Astrocyte of the cerebellum (primary cell): ENCODE measurements at regions not wholly inside any gene's neighbourhood (a gene's known extent, or its start where the extent isn't known, plus 50 kb on each side); places are given as distances from the start of the nearest gene placed in this dataset.
"Not testable (repeated sequence)": the region's sequence is repeated elsewhere in the genome, so short reads cannot be mapped to it uniquely, and the experiment has no call there.

Experiments
- DNase-seq: peaks from one replicate; pipeline ENCODE4 v3.0.0-alpha.2; 2011; ENCODE audit warnings: low read depth
- H3K4me3 ChIP-seq: 2 replicates; pipeline ENCODE4 v1.5.1; 2011; ENCODE audit warnings: mild to moderate bottlenecking, low read depth, low read length, moderate library complexity
- CTCF ChIP-seq: IDR thresholded peaks from 2 replicates; pipeline ENCODE4 v1.5.1; 2012; ENCODE audit warnings: low read length, low read depth, moderate library complexity, mild to moderate bottlenecking; ENCODE audit errors: missing control alignments
- in situ Hi-C: cut with HindIII; loops from 2 replicates; pipeline ENCODE4 v1.10.0; 2017; ENCODE audit warnings: low sequenced_read_pairs

DNA sequence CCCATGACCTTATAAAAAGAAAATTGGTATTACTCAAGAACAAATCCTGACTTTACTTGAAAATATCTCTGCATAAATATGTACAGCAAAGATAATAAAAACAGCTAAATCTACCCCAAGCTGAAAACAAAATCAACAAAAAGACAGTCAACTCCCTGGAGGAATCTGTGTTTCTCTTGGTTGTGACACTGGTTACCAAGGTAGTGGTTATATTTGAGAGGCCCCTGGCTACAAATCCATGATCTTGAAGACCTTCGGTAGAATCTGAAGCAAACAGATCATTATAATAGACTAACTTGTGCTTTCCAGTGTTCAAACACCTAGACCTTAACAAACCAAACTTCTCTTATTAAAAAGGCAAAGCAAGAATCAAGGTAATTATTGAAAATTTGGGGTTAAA lies 123.9 kb upstream of the SGCE start:
- DNase-seq, result no peak
- no peak overlapping the region for H3K4me3 ChIP-seq
- no peak for TF ChIP-seq CTCF
- in situ Hi-C loops, result no loop called here

DNA sequence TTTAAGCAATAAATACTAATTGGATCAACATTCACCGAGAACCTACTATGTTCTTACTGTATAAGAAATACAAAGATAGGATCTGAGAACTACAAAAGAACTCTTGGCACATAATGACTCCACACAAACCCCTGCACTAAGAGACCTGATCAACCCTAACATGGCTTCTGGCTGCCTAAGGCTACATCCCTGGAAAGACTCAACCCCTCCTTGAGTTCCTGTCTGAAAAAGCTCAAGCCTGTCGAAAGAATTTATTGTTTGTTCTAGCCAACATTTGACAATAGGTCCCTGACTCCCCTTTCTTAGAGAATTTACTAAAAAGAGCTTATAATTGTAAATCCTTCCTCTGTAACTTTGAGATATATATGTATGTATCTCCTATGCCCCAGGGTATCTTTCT lies 125.3 kb upstream of the SGCE start:
- no peak overlapping the region for H3K4me3 ChIP-seq
- in situ Hi-C loops, result no loop called here
- TF ChIP-seq CTCF, result no peak
- DNase-seq, result no peak

GRCh38 chr7:94782777-94783176 lies 124.6 kb upstream of the PPP1R9A start:
- in situ Hi-C loops, result no loop called here
- DNase-seq, result no peak
- H3K4me3 ChIP-seq, result no peak overlapping the region
- no peak for TF ChIP-seq CTCF

- in situ Hi-C loops, result no loop called here
These were observed 120.1 kb upstream of the PPP1R9A start for GRCh38 chr7:94787285-94787684.

DNA sequence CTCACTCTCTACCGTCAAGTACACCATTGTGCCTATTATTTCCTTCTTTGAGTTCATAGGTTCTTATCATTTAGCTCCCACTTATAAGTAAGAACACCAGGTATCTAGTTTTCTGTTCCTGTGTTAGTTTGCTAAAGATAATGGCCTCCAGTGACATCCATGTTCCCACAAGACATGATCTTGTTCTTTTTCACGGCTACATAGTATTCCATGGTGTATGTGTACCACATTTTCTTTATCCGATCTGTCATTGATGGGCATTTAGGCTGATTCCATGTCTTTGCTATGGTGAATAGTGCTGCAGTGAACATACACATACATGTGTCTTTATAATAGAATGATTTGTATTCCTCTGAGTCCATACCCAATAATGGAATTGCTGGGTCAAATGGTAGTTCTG lies 119.0 kb upstream of the PPP1R9A start:
- DNase-seq, H3K4me3 ChIP-seq, in situ Hi-C loops: not testable (repeated sequence)

More at GRCh38 chr7:94787285-94787684, 120.1 kb upstream of the PPP1R9A start:
- no peak for DNase-seq
- no peak for TF ChIP-seq CTCF
- H3K4me3 ChIP-seq, result no peak overlapping the region

DNA sequence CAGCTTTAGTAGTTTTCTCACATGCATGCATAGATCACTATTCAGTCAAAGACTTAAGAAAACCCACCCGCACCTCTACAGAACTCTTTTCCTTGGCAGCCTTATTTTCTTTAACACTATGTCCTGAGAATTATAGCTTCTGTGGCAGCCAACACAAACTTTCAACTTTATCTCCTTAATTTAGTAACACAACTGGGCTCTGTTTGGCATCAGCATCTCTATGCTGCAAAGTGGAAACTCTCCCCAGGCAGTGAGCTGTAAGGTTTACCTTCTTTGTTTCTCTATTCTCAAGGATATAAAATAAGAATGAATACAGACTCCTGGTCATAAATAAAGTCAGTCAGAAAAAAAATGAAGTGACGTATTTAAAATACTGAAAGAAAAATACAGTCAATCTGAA lies 115.2 kb upstream of the PPP1R9A start:
- TF ChIP-seq CTCF, result no peak
- no peak overlapping the region for H3K4me3 ChIP-seq
- in situ Hi-C loops, result no loop called here
- no peak for DNase-seq

DNA sequence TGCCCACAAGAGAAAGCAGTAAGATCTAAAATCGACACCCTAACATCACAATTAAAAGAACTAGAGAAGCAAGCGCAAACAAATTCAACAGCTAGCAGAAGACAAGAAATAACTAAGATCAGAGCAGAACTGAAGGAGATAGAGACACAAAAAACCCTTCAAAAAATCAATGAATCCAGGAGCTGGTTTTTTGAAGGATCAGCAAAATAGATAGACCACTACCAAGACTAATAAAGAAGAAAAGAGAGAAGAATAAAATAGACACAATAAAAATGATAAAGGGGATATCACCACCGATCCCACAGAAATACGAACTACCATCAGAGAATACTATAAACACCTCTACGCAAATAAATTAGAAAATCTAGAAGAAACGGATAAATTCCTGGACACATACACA lies 110.0 kb upstream of the PPP1R9A start:
- DNase-seq, in situ Hi-C loops, H3K4me3 ChIP-seq: not testable (repeated sequence)

DNA sequence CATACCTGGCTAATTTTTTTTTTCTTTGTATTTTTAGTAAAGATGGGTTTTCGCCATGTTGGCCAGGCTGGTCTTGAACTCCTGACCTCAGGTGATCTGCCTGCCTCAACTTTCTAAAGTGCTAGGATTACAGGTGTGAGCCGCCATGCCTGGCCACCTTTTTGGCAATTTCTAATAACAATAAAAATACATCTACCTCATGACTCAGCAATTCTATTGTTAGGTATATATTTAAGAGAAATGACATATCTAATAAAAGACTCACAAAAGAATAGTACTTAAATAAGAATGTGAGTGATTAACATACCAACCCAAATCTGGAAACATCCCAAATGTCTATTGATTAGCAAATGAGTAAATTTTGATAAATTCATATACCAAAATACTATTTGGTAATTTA lies 103.6 kb upstream of the PPP1R9A start:
- in situ Hi-C loops, result no loop called here

GRCh38 chr7:94808673-94809072 lies 98.7 kb upstream of the PPP1R9A start:
- DNase-seq, in situ Hi-C loops, H3K4me3 ChIP-seq: not testable (repeated sequence)

More for the DNA sequence above, 103.6 kb upstream of the PPP1R9A start:
- no peak for DNase-seq
- no peak overlapping the region for H3K4me3 ChIP-seq
- no peak for TF ChIP-seq CTCF
